GM23338 (cell line): ENCODE measurements at regions not wholly inside any gene's neighbourhood (a gene's known extent, or its start where the extent isn't known, plus 50 kb on each side); places are given as distances from the start of the nearest gene placed in this dataset.

Source experiments
- ATAC-seq: fragments of 200-7000 bp; cut with Tn5 transposase; 3 replicates; pipeline ENCODE4 v1.9.1; 2020
- DNase-seq: peaks from one replicate; pipeline ENCODE4 v3.0.0-alpha.2; 2015; ENCODE audit warnings: low spot score
- H2AFZ ChIP-seq: fragments of 200-600 bp; sonication (generic); 2 replicates; pipeline ENCODE4 v1.8.0; 2016; ENCODE audit warnings: antibody characterized with exemption, mild to moderate bottlenecking, moderate library complexity
- H3F3A ChIP-seq: fragments of 200-600 bp; sonication (generic); replicated peaks from 2 replicates; pipeline ENCODE4 v1.8.0; 2017; ENCODE audit warnings: antibody characterized with exemption, mixed run types, low read depth
- H3K27ac ChIP-seq: fragments of 200-600 bp; sonication (generic); 2 replicates; pipeline ENCODE4 v1.6.1; 2016; ENCODE audit warnings: low read depth
- H3K27me3 ChIP-seq: fragments of 200-600 bp; sonication (generic); 2 replicates; pipeline ENCODE4 v1.8.0; 2016; ENCODE audit warnings: mild to moderate bottlenecking, mixed run types, moderate library complexity; ENCODE audit not compliant: insufficient read depth
- H3K36me3 ChIP-seq: fragments of 200-600 bp; sonication (generic); 2 replicates; pipeline ENCODE4 v1.8.0; 2016; ENCODE audit warnings: mild to moderate bottlenecking; ENCODE audit not compliant: insufficient read depth
- H3K4me1 ChIP-seq: fragments of 200-600 bp; sonication (generic); 2 replicates; pipeline ENCODE4 v1.8.0; 2016; ENCODE audit warnings: mild to moderate bottlenecking, moderate library complexity; ENCODE audit not compliant: insufficient read depth
- H3K4me2 ChIP-seq: fragments of 200-600 bp; sonication (generic); 2 replicates; pipeline ENCODE4 v1.7.1; 2017; ENCODE audit warnings: mixed run types
- H3K4me3 ChIP-seq: fragments of 200-600 bp; sonication (generic); 2 replicates; pipeline ENCODE4 v1.6.1; 2016; ENCODE audit warnings: mixed run types
- H3K79me2 ChIP-seq: fragments of 200-600 bp; sonication (generic); replicated peaks from 2 replicates; pipeline ENCODE4 v1.8.0; 2017; ENCODE audit warnings: mild to moderate bottlenecking; ENCODE audit not compliant: insufficient read depth
- H3K9me2 ChIP-seq: fragments of 200-600 bp; sonication (generic); 2 replicates; pipeline ENCODE4 v1.8.0; 2017; ENCODE audit not compliant: insufficient read depth
- H4K20me1 ChIP-seq: fragments of 200-600 bp; sonication (generic); replicated peaks from 2 replicates; pipeline ENCODE4 v1.8.0; 2017; ENCODE audit warnings: mild to moderate bottlenecking; ENCODE audit not compliant: insufficient read depth
- H3K27ac Mint-ChIP-seq: 2 replicates; pipeline ENCODE4 v1.8.0; 2020; ENCODE audit warnings: inconsistent platforms, mild to moderate bottlenecking, moderate library complexity, mixed read lengths
- H3K27me3 Mint-ChIP-seq: 3 replicates; pipeline ENCODE4 v1.8.0; 2022; ENCODE audit warnings: low read depth, mild to moderate bottlenecking, moderate library complexity, mixed read lengths, inconsistent platforms; ENCODE audit not compliant: insufficient read depth, poor library complexity
- H3K36me3 Mint-ChIP-seq: 3 replicates; pipeline ENCODE4 v1.8.0; 2021; ENCODE audit warnings: low read depth, mild to moderate bottlenecking, inconsistent platforms, moderate library complexity, mixed read lengths
- H3K4me1 Mint-ChIP-seq: 3 replicates; pipeline ENCODE4 v1.8.0; 2020; ENCODE audit warnings: mild to moderate bottlenecking, inconsistent platforms, mixed read lengths
- H3K4me3 Mint-ChIP-seq: 3 replicates; pipeline ENCODE4 v1.8.0; 2021; ENCODE audit warnings: moderate library complexity, mild to moderate bottlenecking, inconsistent platforms, mixed read lengths
- H3K9me3 Mint-ChIP-seq: 3 replicates; pipeline ENCODE4 v1.8.0; 2020; ENCODE audit warnings: moderate library complexity, mild to moderate bottlenecking, inconsistent platforms, mixed read lengths
- CREB1 ChIP-seq: fragments of 250-450 bp; sonication (Bioruptor Pico); IDR thresholded peaks from 2 replicates; pipeline ENCODE4 v1.5.0; 2020; ENCODE audit warnings: low read depth, mild to moderate bottlenecking, moderate library complexity
- CTCF ChIP-seq, 2 experiments: fragments of 200-600 bp in 1 of 2; sonication (generic) in 1 of 2; conservative IDR thresholded peaks; 2 replicates each; pipeline versions ENCODE4 v1.5.1 to v1.6.1; 2016 to 2017; ENCODE audit warnings: antibody characterized with exemption in 2 of 2, low read depth in 2 of 2, mild to moderate bottlenecking in 2 of 2, moderate library complexity in 1 of 2
- ETS1 ChIP-seq: IDR thresholded peaks from 2 replicates; pipeline ENCODE4 v1.6.1; 2016; ENCODE audit warnings: antibody characterized with exemption
- EZH2 ChIP-seq: fragments of 200-600 bp; sonication (generic); IDR thresholded peaks from one replicate; pipeline ENCODE4 v1.8.0; 2017; ENCODE audit warnings: antibody characterized with exemption, mild to moderate bottlenecking, low read depth; ENCODE audit not compliant: unreplicated experiment
- EZH2phosphoT487 ChIP-seq: fragments of 200-600 bp; sonication (generic); IDR thresholded peaks from one replicate; pipeline ENCODE4 v1.8.1; 2018; ENCODE audit warnings: antibody characterized with exemption; ENCODE audit not compliant: unreplicated experiment
- JUNB ChIP-seq: IDR thresholded peaks from one replicate; pipeline ENCODE4 v1.6.1; 2016; ENCODE audit warnings: antibody characterized with exemption; ENCODE audit not compliant: unreplicated experiment
- NANOG ChIP-seq: IDR thresholded peaks from 2 replicates; pipeline ENCODE4 v1.6.1; 2016; ENCODE audit warnings: antibody characterized with exemption, borderline replicate concordance
- POLR2AphosphoS5 ChIP-seq: IDR thresholded peaks from 2 replicates; pipeline ENCODE4 v1.6.1; 2016; ENCODE audit warnings: antibody characterized with exemption, low read depth
- STAT1 ChIP-seq: IDR thresholded peaks from one replicate; pipeline ENCODE4 v1.6.1; 2016; ENCODE audit warnings: antibody characterized with exemption; ENCODE audit not compliant: unreplicated experiment
- ZNF114 ChIP-seq: fragments of 250-450 bp; sonication (Bioruptor Pico); IDR thresholded peaks from 2 replicates; pipeline ENCODE4 v1.5.0; 2020; ENCODE audit warnings: mild to moderate bottlenecking, moderate library complexity
- ZNF331 ChIP-seq: fragments of 250-450 bp; sonication (Bioruptor Pico); IDR thresholded peaks from 2 replicates; pipeline ENCODE4 v1.5.0; 2020; ENCODE audit warnings: low read depth, mild to moderate bottlenecking, moderate library complexity
- TF ChIP-seq, protein P1 (sequence below): fragments of 250-450 bp; sonication (Bioruptor Pico); IDR thresholded peaks from 2 replicates; pipeline ENCODE4 v1.5.0; 2020; ENCODE audit warnings: mild to moderate bottlenecking, moderate library complexity
- TF ChIP-seq, protein P2 (sequence below): IDR thresholded peaks from one replicate; pipeline ENCODE4 v1.6.1; 2018; ENCODE audit warnings: antibody characterized with exemption; ENCODE audit not compliant: unreplicated experiment

GRCh38 chr2:4483050-4483449 lies 779.7 kb downstream of the DCDC2C start:
- Mint-ChIP-seq H3K27me3 (peaks cover 4% of the 10 kb centered on the region), H3K4me1 (no peaks in the 10 kb centered on the region), H3K36me3 (peaks cover 40% of the 10 kb centered on the region), H3K9me3 (peaks cover 87% of the 10 kb centered on the region), H3K4me3 (no peak overlapping the region), H3K27ac (no peak overlapping the region)
- no peak for DNase-seq
- no peaks in the 10 kb centered on the region for H3K4me1 ChIP-seq
- 0 out of 2 replicates have a peak, but pooled peaks cover 7% of the 10 kb centered on the region for H3K9me2 ChIP-seq
- no peaks in the 10 kb centered on the region for H4K20me1 ChIP-seq
- no peaks in the 10 kb centered on the region for H3K79me2 ChIP-seq
- H3K27me3 ChIP-seq: no peaks in the 10 kb centered on the region
- peaks cover 9% of the 10 kb centered on the region for H3K36me3 ChIP-seq
- H3K4me2 ChIP-seq: no peak overlapping the region
- no peak overlapping the region for H2AFZ ChIP-seq
- no peak overlapping the region for H3K4me3 ChIP-seq
- no peaks in the 10 kb centered on the region for H3F3A ChIP-seq
- no peak for ATAC-seq
- H3K27ac ChIP-seq: no peak overlapping the region
- TF ChIP-seq ZNF114 (CRISPR knock-in tag) (no peak), CTCF (conservative IDR thresholded peaks at IDR 0.05; ENCODE audit: low read depth in 2 of 2) (no peak), POLR2AphosphoS5 (no peak), NANOG (no peak), ZNF331 (no peak), EZH2 (no peak), CREB1 (CRISPR knock-in tag) (no peak), STAT1 (no peak), EZH2phosphoT487 (no peak), ETS1 (no peak), JUNB (no peak)
- TF ChIP-seq, protein P1, sequence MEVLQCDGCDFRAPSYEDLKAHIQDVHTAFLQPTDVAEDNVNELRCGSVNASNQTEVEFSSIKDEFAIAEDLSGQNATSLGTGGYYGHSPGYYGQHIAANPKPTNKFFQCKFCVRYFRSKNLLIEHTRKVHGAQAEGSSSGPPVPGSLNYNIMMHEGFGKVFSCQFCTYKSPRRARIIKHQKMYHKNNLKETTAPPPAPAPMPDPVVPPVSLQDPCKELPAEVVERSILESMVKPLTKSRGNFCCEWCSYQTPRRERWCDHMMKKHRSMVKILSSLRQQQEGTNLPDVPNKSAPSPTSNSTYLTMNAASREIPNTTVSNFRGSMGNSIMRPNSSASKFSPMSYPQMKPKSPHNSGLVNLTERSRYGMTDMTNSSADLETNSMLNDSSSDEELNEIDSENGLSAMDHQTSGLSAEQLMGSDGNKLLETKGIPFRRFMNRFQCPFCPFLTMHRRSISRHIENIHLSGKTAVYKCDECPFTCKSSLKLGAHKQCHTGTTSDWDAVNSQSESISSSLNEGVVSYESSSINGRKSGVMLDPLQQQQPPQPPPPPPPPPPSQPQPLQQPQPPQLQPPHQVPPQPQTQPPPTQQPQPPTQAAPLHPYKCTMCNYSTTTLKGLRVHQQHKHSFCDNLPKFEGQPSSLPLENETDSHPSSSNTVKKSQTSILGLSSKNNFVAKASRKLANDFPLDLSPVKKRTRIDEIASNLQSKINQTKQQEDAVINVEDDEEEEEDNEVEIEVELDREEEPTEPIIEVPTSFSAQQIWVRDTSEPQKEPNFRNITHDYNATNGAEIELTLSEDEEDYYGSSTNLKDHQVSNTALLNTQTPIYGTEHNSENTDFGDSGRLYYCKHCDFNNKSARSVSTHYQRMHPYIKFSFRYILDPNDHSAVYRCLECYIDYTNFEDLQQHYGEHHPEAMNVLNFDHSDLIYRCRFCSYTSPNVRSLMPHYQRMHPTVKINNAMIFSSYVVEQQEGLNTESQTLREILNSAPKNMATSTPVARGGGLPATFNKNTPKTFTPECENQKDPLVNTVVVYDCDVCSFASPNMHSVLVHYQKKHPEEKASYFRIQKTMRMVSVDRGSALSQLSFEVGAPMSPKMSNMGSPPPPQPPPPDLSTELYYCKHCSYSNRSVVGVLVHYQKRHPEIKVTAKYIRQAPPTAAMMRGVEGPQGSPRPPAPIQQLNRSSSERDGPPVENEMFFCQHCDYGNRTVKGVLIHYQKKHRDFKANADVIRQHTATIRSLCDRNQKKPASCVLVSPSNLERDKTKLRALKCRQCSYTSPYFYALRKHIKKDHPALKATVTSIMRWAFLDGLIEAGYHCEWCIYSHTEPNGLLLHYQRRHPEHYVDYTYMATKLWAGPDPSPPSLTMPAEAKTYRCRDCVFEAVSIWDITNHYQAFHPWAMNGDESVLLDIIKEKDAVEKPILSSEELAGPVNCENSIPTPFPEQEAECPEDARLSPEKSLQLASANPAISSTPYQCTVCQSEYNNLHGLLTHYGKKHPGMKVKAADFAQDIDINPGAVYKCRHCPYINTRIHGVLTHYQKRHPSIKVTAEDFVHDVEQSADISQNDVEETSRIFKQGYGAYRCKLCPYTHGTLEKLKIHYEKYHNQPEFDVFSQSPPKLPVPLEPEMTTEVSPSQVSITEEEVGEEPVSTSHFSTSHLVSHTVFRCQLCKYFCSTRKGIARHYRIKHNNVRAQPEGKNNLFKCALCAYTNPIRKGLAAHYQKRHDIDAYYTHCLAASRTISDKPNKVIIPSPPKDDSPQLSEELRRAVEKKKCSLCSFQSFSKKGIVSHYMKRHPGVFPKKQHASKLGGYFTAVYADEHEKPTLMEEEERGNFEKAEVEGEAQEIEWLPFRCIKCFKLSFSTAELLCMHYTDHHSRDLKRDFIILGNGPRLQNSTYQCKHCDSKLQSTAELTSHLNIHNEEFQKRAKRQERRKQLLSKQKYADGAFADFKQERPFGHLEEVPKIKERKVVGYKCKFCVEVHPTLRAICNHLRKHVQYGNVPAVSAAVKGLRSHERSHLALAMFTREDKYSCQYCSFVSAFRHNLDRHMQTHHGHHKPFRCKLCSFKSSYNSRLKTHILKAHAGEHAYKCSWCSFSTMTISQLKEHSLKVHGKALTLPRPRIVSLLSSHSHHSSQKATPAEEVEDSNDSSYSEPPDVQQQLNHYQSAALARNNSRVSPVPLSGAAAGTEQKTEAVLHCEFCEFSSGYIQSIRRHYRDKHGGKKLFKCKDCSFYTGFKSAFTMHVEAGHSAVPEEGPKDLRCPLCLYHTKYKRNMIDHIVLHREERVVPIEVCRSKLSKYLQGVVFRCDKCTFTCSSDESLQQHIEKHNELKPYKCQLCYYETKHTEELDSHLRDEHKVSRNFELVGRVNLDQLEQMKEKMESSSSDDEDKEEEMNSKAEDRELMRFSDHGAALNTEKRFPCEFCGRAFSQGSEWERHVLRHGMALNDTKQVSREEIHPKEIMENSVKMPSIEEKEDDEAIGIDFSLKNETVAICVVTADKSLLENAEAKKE (CRISPR knock-in tag): no peak
- TF ChIP-seq, protein P2, sequence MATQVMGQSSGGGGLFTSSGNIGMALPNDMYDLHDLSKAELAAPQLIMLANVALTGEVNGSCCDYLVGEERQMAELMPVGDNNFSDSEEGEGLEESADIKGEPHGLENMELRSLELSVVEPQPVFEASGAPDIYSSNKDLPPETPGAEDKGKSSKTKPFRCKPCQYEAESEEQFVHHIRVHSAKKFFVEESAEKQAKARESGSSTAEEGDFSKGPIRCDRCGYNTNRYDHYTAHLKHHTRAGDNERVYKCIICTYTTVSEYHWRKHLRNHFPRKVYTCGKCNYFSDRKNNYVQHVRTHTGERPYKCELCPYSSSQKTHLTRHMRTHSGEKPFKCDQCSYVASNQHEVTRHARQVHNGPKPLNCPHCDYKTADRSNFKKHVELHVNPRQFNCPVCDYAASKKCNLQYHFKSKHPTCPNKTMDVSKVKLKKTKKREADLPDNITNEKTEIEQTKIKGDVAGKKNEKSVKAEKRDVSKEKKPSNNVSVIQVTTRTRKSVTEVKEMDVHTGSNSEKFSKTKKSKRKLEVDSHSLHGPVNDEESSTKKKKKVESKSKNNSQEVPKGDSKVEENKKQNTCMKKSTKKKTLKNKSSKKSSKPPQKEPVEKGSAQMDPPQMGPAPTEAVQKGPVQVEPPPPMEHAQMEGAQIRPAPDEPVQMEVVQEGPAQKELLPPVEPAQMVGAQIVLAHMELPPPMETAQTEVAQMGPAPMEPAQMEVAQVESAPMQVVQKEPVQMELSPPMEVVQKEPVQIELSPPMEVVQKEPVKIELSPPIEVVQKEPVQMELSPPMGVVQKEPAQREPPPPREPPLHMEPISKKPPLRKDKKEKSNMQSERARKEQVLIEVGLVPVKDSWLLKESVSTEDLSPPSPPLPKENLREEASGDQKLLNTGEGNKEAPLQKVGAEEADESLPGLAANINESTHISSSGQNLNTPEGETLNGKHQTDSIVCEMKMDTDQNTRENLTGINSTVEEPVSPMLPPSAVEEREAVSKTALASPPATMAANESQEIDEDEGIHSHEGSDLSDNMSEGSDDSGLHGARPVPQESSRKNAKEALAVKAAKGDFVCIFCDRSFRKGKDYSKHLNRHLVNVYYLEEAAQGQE: no peak
